GM21390 (cell line): ENCODE measurements at regions not wholly inside any gene's neighbourhood (a gene's known extent, or its start where the extent isn't known, plus 50 kb on each side); places are given as distances from the start of the nearest gene placed in this dataset.
"Not testable (repeated sequence)": the region's sequence is repeated elsewhere in the genome, so short reads cannot be mapped to it uniquely, and the experiment has no call there.

Experiments used
- ATAC-seq: cut with Tn5 transposase; IDR thresholded peaks from one replicate; pipeline ENCODE4 v1.9.1; 2021; ENCODE audit not compliant: unreplicated experiment

- no peak for ATAC-seq
These were observed 163.5 kb downstream of the MC4R start for GRCh38 chr18:60209042-60209441.

DNA sequence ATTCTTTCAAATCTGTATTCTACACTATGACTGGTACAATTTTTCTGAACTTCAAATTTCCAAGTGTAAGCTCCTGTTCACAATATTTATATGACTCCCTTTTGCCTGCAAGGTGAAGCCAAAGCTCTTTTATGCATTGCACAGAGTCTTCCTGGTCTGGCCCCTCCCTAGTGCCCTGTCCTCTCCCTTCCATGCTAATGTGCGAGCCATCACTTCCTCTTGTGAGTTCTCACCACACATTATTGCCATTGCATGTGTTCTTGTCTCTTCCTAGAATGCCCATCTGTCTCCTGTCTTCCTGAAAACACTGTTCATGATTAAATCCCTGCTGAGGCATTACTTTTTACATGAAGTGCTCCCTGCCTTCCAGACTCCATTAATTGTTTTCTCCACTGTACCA lies 169.9 kb downstream of the MC4R start:
- no peak for ATAC-seq

GRCh38 chr18:60200558-60200957 lies 172.0 kb downstream of the MC4R start:
- ATAC-seq = no peak

GRCh38 chr18:60199505-60199904 lies 173.1 kb downstream of the MC4R start:
- ATAC-seq = no peak

DNA sequence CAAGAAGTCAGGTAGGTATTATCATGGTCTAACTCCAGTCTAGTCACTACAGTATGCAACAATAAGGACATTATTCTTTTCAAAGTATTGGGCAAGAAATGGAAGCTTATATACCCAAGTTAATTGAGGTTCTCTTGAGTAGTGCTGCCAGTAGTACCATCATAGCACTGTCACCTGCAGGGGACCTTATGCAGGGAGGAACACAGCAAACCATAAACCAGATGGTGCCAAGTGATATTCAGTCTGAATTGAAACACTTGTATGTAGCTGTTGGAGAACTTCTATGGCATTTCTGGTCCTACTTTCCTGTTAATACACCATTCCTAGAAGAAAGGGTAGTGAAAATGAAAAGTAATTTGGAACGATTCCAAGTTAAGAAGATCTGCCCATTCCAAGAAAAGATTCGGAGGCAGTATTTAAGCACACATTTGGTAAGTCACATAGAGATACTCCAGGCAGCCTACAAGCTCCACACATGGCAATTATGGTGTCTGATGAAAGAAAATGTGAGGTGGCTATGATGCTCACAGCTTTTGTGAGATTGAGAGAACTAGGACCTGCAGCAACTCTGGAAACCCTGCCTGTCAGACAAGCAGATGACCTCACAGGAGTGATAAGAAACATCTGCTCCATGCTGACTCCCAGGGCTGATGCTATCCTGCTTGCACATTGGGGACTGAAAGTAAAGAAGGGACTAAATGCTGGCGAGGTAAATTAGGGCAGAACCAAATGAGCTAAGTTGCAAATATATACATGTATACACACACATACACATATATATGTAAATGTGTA lies 174.7 kb downstream of the MC4R start:
- ATAC-seq = no peak

DNA sequence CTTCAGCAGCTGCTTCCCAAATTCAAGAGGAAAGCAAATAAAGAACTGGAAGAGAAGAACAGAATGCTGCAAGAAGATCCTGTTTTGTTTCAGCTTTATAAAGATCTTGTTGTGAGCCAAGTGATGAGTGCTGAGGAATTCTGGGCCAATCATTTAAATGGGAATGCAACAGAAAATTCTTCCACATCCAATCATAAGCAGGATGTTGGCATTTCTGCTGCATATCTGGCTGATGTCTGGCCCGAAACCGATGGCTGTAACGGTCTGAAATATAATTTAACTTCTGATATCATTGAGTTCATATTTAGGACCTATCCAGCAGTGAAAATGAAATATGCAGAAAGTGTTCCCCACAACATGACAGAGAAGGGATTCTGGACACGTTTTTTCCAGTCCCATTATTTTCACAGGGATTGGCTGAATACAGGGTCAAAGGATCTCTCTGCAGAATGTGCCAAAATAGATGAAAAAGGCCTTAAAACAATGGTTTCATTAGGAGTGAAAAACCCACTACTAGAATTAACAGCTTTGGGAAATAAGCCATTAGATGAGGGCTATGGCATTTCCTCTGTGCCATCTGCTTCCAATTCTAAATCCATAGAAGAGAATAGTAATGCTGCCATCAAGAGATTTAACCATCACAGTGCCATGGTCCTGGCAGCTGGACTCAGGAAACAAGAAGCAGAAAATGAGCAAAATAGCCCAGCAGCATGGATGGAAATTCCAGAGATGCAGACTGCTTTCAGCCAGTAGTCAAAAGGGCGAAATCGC lies 175.6 kb downstream of the MC4R start:
- ATAC-seq = no peak

GRCh38 chr18:60193780-60194179 lies 178.8 kb downstream of the MC4R start:
- no peak for ATAC-seq

- ATAC-seq = no peak
These were observed 180.6 kb downstream of the MC4R start for GRCh38 chr18:60191926-60192325.

DNA sequence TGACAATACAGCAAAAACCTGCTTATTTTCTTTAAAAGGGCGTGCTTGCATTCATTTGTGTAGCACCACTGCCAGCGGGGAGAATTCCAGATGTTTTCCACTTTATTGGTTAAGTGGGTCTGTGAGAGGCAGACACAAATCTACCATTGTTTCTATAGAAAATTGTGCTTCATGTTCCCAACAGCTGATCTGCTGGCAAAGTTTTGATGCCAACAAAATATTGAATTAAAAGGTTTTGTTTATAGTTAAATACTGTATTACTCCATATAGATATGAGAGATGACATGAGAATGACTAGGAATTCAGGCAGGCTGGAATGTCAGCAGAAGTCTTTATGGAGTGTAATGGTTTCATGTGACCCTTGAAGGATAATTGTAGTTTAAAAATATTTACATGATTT lies 182.7 kb downstream of the MC4R start:
- no peak for ATAC-seq

DNA sequence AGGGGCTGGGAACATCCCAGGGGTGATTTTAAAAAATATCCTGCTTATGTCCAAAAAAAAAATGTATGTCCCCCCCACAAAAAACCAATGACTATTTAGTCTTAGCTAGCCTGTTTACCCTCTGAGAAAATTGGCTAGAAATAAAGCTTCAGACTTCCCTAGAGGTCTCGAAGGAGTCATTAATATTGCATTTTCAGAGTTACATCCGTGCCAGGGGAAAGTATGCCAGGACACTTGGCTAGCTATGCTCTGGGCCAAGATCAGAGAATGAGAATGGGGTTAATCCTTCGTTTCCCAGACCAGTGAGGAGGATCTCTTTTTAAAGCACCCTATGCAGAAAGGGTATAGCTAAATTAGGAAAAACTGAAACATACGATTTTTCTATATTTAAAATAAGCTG lies 183.6 kb downstream of the MC4R start:
- no peak for ATAC-seq

DNA sequence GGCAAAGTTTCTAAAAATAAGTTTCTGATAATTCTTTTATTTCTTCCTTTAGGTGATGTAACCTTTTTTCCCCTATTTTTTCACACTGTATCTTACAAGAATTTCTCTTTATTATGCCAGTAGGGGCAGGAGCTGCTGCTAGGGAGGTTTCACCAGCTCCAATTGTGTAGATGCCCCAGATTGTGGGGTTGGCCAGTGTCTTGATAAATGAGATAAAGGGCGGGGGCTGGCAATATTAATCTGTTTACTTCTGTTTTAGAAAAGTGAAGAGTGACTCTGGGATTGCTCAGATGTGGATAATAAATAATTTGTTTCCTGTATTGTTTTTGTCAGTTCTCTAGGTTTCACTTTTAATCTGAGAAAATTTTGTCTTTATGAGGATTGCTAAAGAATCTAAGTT lies 190.4 kb downstream of the MC4R start:
- no peak for ATAC-seq

- ATAC-seq = no peak
These were observed 191.9 kb downstream of the MC4R start for GRCh38 chr18:60180671-60181070.

DNA sequence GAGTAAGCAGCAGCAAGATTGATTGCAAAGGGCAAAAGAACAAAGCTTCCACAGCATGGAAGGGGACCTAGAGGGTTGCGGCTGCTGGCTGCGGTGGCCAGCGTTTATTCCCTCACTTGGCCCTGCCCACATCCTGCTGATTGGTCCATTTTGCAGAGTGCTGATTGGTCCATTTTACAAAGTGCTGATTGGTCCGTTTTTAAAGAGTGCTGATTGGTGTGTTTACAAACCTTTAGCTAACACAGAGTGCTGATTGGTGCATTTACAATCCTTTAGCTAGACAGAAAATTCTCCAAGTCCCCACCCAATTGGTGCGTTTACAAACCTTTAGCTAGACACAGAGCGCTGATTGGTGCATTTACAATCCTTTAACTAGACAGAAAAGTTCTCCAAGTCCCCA lies 194.4 kb downstream of the MC4R start:
- not testable (repeated sequence) for ATAC-seq

- no peak for ATAC-seq
These were observed 196.3 kb downstream of the MC4R start for GRCh38 chr18:60176259-60176658.

DNA sequence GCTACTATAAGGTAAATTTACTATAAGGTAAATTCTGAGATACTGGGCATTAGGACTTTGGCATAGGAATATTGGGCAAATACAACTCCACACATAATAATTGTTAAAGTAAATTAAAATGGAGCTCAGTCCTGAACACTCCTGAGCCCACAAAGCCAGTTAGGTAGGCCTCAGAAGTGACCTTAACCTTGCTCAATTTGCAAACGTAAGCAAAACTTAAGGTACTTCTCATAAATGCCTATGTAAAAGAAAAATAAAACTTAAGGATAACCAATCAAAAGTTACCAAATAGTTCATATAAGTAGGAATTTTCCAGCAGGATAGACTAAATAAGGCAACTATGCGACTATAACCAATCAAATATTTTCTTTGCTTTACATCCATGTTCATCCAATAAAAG lies 197.7 kb downstream of the MC4R start:
- no peak for ATAC-seq

DNA sequence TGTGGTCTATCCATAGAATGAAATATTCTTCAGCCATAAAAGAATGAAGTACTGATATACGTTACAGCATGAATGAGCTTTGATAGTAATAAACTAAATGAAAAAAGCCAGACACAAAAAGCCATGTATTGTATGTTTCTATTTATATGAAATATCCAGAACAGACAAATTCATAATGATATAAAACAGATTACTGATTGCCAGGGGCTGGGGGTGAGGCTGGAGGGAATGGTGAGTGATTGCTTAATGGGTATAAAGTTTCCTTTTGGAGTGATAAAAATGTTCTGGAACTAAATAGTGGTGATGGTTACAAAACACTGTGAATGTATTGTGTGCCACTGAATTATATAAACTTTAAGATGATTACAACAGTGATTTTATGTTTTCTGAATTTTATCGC lies 200.5 kb downstream of the MC4R start:
- ATAC-seq = no peak

GRCh38 chr18:60163622-60164021 lies 209.0 kb downstream of the MC4R start:
- ATAC-seq = peak; percentile 76

GRCh38 chr18:60162388-60162787 lies 210.2 kb downstream of the MC4R start:
- ATAC-seq = no peak

DNA sequence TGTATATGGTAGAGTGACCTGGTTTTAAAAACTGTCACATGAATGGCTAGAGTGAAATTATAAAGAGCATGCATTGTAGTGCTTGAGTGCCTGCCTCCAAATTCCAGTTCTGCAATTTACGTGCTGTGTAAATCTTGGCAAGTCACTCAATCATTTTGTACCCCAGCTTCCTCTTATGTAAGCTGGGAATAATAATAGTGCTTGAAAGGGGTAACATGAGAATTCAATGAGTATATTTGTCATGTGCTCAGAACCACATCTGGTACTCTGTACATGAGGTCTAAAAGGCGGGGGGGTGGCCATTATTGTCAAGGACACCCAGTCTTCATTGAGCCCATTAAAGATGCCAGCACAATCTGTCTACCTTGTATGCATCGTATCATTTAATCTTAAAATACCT lies 214.8 kb downstream of the MC4R start:
- ATAC-seq = no peak

GRCh38 chr18:60153376-60153775 lies 219.2 kb downstream of the MC4R start:
- no peak for ATAC-seq

DNA sequence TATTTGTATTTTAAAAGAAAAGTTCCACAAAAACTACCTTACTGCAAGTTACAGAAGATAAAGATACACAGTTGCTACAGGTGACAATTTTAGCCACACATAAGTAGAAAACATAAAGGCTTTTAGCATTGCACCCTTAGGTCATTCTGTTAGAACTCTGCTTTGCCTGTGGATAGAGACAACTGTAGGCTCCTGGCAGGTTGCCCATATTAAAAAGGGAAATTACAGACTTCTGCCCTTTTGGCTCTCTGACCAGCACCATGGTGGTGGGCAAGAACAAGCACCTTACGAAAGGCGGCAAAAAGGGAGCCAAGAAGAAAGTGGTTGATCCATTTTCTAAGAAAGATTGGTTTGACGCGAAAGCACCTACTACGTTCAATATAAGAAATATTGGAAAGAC lies 223.3 kb downstream of the MC4R start:
- no peak for ATAC-seq

- no peak for ATAC-seq
These were observed 225.3 kb downstream of the MC4R start for GRCh38 chr18:60147323-60147722.
